Naive B cell (primary cell): ENCODE measurements at regions not wholly inside any gene's neighbourhood (a gene's known extent, or its start where the extent isn't known, plus 50 kb on each side); places are given as distances from the start of the nearest gene placed in this dataset.
"Not testable (repeated sequence)": the region's sequence is repeated elsewhere in the genome, so short reads cannot be mapped to it uniquely, and the experiment has no call there.

ENCODE experiments used
- ATAC-seq, 2 donors: fragments of 150-1000 bp; cut with Tn5 transposase; 2 replicates each; pipeline ENCODE4 v1.10.0; 2021; ENCODE audit warnings: low read depth in 2 of 2, mild to moderate bottlenecking in 2 of 2, moderate library complexity in 2 of 2
- DNase-seq: peaks from one replicate; pipeline ENCODE4 v3.0.0; 2022
- H3K27ac Mint-ChIP-seq, 6 donors: one replicate each; pipeline ENCODE4 v1.8.0; 2020 to 2022; ENCODE audit warnings: mild to moderate bottlenecking in 6 of 6, mixed read lengths in 6 of 6, moderate library complexity in 5 of 6, inconsistent platforms in 2 of 6
- H3K27me3 Mint-ChIP-seq, 3 donors: one replicate each; pipeline ENCODE4 v1.8.0; 2021 to 2022; ENCODE audit warnings: mixed read lengths in 3 of 3, mild to moderate bottlenecking in 1 of 3
- H3K36me3 Mint-ChIP-seq, 2 donors: one replicate each; pipeline ENCODE4 v1.8.0; 2020 to 2022; ENCODE audit warnings: mixed read lengths in 2 of 2, inconsistent platforms in 1 of 2, mild to moderate bottlenecking in 1 of 2
- H3K4me1 Mint-ChIP-seq, 3 donors: one replicate each; pipeline ENCODE4 v1.8.0; 2020 to 2022; ENCODE audit warnings: mixed read lengths in 3 of 3, inconsistent platforms in 1 of 3, mild to moderate bottlenecking in 1 of 3, moderate library complexity in 1 of 3
- H3K4me3 Mint-ChIP-seq, 8 donors: one replicate each; pipeline ENCODE4 v1.8.0; 2020 to 2022; ENCODE audit warnings: mild to moderate bottlenecking in 8 of 8, mixed read lengths in 8 of 8, moderate library complexity in 8 of 8, inconsistent platforms in 2 of 8
- H3K9me3 Mint-ChIP-seq, 7 donors: one replicate each; pipeline ENCODE4 v1.8.0; 2020 to 2022; ENCODE audit warnings: mixed read lengths in 7 of 7, mild to moderate bottlenecking in 5 of 7, inconsistent platforms in 2 of 7, moderate library complexity in 1 of 7

- Mint-ChIP-seq H3K4me1 (peaks cover 0 to 3% (median 0%) of the 10 kb centered on the region in 3 donors), H3K9me3 (peaks cover 0 to 1% (median 0%) of the 10 kb centered on the region in 7 donors), H3K4me3 (no peak overlapping the region), H3K27me3 (peaks cover 0 to 29% (median 27%) of the 10 kb centered on the region in 3 donors), H3K27ac (no peak overlapping the region), H3K36me3 (no peaks in the 10 kb centered on the region)
- DNase-seq, result no peak
- ATAC-seq, result no peak
Observed at GRCh38 chr22:48821727-48822126, 1005.9 kb downstream of the BRD1 start.

GRCh38 chr22:48821346-48821690 is 1006.4 kb downstream of the BRD1 start:
- Mint-ChIP-seq H3K27ac (no peak overlapping the region), H3K27me3 (peaks cover 3 to 29% (median 23%) of the 10 kb centered on the region in 3 donors)

GRCh38 chr22:48820481-48821345 is 1007.0 kb downstream of the BRD1 start:
- H3K4me3 Mint-ChIP-seq, result no peak overlapping the region
- no peak for DNase-seq
- no peaks in the 10 kb centered on the region for H3K36me3 Mint-ChIP-seq
- no peak overlapping the region for H3K27ac Mint-ChIP-seq
- no peak for ATAC-seq
- peaks cover 0 to 3% (median 0%) of the 10 kb centered on the region in 3 donors for H3K4me1 Mint-ChIP-seq
- peaks cover 4 to 29% (median 19%) of the 10 kb centered on the region in 3 donors for H3K27me3 Mint-ChIP-seq
- H3K9me3 Mint-ChIP-seq, result peaks cover 0 to 5% (median 0%) of the 10 kb centered on the region in 7 donors

More at GRCh38 chr22:48821346-48821690, 1006.4 kb downstream of the BRD1 start:
- ATAC-seq, result no peak
- Mint-ChIP-seq H3K9me3 (peaks cover 0 to 5% (median 0%) of the 10 kb centered on the region in 7 donors), H3K4me1 (peaks cover 0 to 3% (median 0%) of the 10 kb centered on the region in 3 donors), H3K36me3 (no peaks in the 10 kb centered on the region), H3K4me3 (no peak overlapping the region)
- DNase-seq, result no peak

- H3K4me1 Mint-ChIP-seq, result peaks cover 0 to 3% (median 0%) of the 10 kb centered on the region in 3 donors
- peaks cover 0 to 5% (median 0%) of the 10 kb centered on the region in 7 donors for H3K9me3 Mint-ChIP-seq
- H3K27ac Mint-ChIP-seq, result no peak overlapping the region
- no peak for DNase-seq
- no peak for ATAC-seq
- no peaks in the 10 kb centered on the region for H3K36me3 Mint-ChIP-seq
- no peak overlapping the region for H3K4me3 Mint-ChIP-seq
- peaks cover 4 to 29% (median 12%) of the 10 kb centered on the region in 3 donors for H3K27me3 Mint-ChIP-seq
Observed at GRCh38 chr22:48819961-48820360, 1007.7 kb downstream of the BRD1 start.

GRCh38 chr22:48819232-48819631 is 1008.4 kb downstream of the BRD1 start:
- DNase-seq (no peak), ATAC-seq (no peak)
- Mint-ChIP-seq H3K4me1 (no peaks in the 10 kb centered on the region), H3K9me3 (peaks cover 0 to 5% (median 0%) of the 10 kb centered on the region in 7 donors), H3K27ac (no peak overlapping the region), H3K36me3 (no peaks in the 10 kb centered on the region), H3K4me3 (no peak overlapping the region), H3K27me3 (peaks cover 4 to 31% (median 6%) of the 10 kb centered on the region in 3 donors)

GRCh38 chr22:48817491-48817890 is 1010.2 kb downstream of the BRD1 start:
- not testable (repeated sequence) for DNase-seq, H3K4me1 Mint-ChIP-seq, H3K36me3 Mint-ChIP-seq, H3K4me3 Mint-ChIP-seq, ATAC-seq, H3K9me3 Mint-ChIP-seq, H3K27ac Mint-ChIP-seq
- peaks cover 0 to 26% (median 4%) of the 10 kb centered on the region in 3 donors for H3K27me3 Mint-ChIP-seq

GRCh38 chr22:48811885-48812284 is 1015.8 kb downstream of the BRD1 start:
- peaks cover 0 to 20% (median 4%) of the 10 kb centered on the region in 3 donors for H3K27me3 Mint-ChIP-seq
- DNase-seq (no peak), ATAC-seq (no peak)
- no peak overlapping the region for H3K4me3 Mint-ChIP-seq
- H3K27ac Mint-ChIP-seq, result no peak overlapping the region
- peaks cover 0 to 5% (median 0%) of the 10 kb centered on the region in 7 donors for H3K9me3 Mint-ChIP-seq
- no peaks in the 10 kb centered on the region for H3K4me1 Mint-ChIP-seq
- H3K36me3 Mint-ChIP-seq, result no peaks in the 10 kb centered on the region

- Mint-ChIP-seq H3K27me3 (peaks cover 0 to 7% (median 0%) of the 10 kb centered on the region in 3 donors), H3K4me3 (no peak overlapping the region), H3K4me1 (no peaks in the 10 kb centered on the region), H3K9me3 (peaks cover 0 to 3% (median 0%) of the 10 kb centered on the region in 7 donors), H3K27ac (no peak overlapping the region), H3K36me3 (no peaks in the 10 kb centered on the region)
- DNase-seq, result no peak
- no peak for ATAC-seq
Observed at GRCh38 chr22:48808038-48808960, 1019.4 kb downstream of the BRD1 start.

GRCh38 chr22:48807155-48807554 is 1020.5 kb downstream of the BRD1 start:
- Mint-ChIP-seq H3K9me3 (peaks cover 0 to 3% (median 0%) of the 10 kb centered on the region in 7 donors), H3K27ac (no peak overlapping the region), H3K4me1 (no peaks in the 10 kb centered on the region), H3K4me3 (no peak overlapping the region), H3K27me3 (peaks cover 0 to 7% (median 0%) of the 10 kb centered on the region in 3 donors), H3K36me3 (no peaks in the 10 kb centered on the region)
- DNase-seq (no peak), ATAC-seq (no peak)

- no peaks in the 10 kb centered on the region for H3K27me3 Mint-ChIP-seq
- DNase-seq (no peak), ATAC-seq (no peak)
- no peaks in the 10 kb centered on the region for H3K4me1 Mint-ChIP-seq
- no peaks in the 10 kb centered on the region for H3K36me3 Mint-ChIP-seq
- H3K27ac Mint-ChIP-seq, result no peak overlapping the region
- no peak overlapping the region for H3K4me3 Mint-ChIP-seq
- peaks cover 0 to 3% (median 0%) of the 10 kb centered on the region in 7 donors for H3K9me3 Mint-ChIP-seq
Observed at GRCh38 chr22:48806227-48806781, 1021.4 kb downstream of the BRD1 start.

- Mint-ChIP-seq H3K4me1 (no peaks in the 10 kb centered on the region), H3K4me3 (no peak overlapping the region), H3K27ac (no peak overlapping the region), H3K9me3 (peaks cover 0 to 3% (median 0%) of the 10 kb centered on the region in 7 donors), H3K27me3 (no peaks in the 10 kb centered on the region), H3K36me3 (no peaks in the 10 kb centered on the region)
- ATAC-seq (no peak), DNase-seq (no peak)
Observed at GRCh38 chr22:48805516-48805915, 1022.2 kb downstream of the BRD1 start.

- ATAC-seq, result no peak
- Mint-ChIP-seq H3K4me3 (no peak overlapping the region), H3K27ac (no peak overlapping the region), H3K36me3 (no peaks in the 10 kb centered on the region), H3K4me1 (no peaks in the 10 kb centered on the region), H3K9me3 (peaks cover 0 to 3% (median 0%) of the 10 kb centered on the region in 7 donors), H3K27me3 (no peaks in the 10 kb centered on the region)
- DNase-seq, result no peak
Observed at GRCh38 chr22:48804811-48805301, 1022.8 kb downstream of the BRD1 start.
